Endothelial cell (in vitro differentiated cells): ENCODE measurements at regions not wholly inside any gene's neighbourhood (a gene's known extent, or its start where the extent isn't known, plus 50 kb on each side); places are given as distances from the start of the nearest gene placed in this dataset.

Experiments used
- DNase-seq: peaks from one replicate; pipeline ENCODE4 v3.0.0; 2021; ENCODE audit warnings: low spot score
- H3K27ac Mint-ChIP-seq: one replicate; pipeline ENCODE4 v1.8.0; 2021; ENCODE audit warnings: mixed read lengths, inconsistent platforms; ENCODE audit not compliant: unreplicated experiment
- H3K27me3 Mint-ChIP-seq: one replicate; pipeline ENCODE4 v1.8.0; 2021; ENCODE audit warnings: mild to moderate bottlenecking, moderate library complexity, mixed read lengths, inconsistent platforms; ENCODE audit not compliant: unreplicated experiment
- H3K36me3 Mint-ChIP-seq: one replicate; pipeline ENCODE4 v1.8.0; 2021; ENCODE audit warnings: mild to moderate bottlenecking, low read depth, mixed read lengths, inconsistent platforms; ENCODE audit not compliant: unreplicated experiment
- H3K4me1 Mint-ChIP-seq: one replicate; pipeline ENCODE4 v1.8.0; 2021; ENCODE audit warnings: mild to moderate bottlenecking, mixed read lengths, inconsistent platforms; ENCODE audit not compliant: unreplicated experiment
- H3K4me3 Mint-ChIP-seq: one replicate; pipeline ENCODE4 v1.8.0; 2021; ENCODE audit warnings: mild to moderate bottlenecking, mixed read lengths, inconsistent platforms; ENCODE audit not compliant: unreplicated experiment
- H3K9me3 Mint-ChIP-seq: one replicate; pipeline ENCODE4 v1.8.0; 2021; ENCODE audit warnings: mixed read lengths, inconsistent platforms; ENCODE audit not compliant: unreplicated experiment
- TF ChIP-seq, protein P1 (sequence below): fragments of 200-600 bp; sonication (generic); IDR thresholded peaks from one replicate; pipeline ENCODE4 v1.5.0; 2021; ENCODE audit warnings: antibody characterized with exemption; ENCODE audit not compliant: unreplicated experiment

GRCh38 chr14:29451941-29452340 lies 475.7 kb downstream of the PRKD1 start:
- no peaks in the 10 kb centered on the region for H3K27me3 Mint-ChIP-seq
- H3K27ac Mint-ChIP-seq, result no peak overlapping the region
- no peaks in the 10 kb centered on the region for H3K4me1 Mint-ChIP-seq
- TF ChIP-seq, protein P1, sequence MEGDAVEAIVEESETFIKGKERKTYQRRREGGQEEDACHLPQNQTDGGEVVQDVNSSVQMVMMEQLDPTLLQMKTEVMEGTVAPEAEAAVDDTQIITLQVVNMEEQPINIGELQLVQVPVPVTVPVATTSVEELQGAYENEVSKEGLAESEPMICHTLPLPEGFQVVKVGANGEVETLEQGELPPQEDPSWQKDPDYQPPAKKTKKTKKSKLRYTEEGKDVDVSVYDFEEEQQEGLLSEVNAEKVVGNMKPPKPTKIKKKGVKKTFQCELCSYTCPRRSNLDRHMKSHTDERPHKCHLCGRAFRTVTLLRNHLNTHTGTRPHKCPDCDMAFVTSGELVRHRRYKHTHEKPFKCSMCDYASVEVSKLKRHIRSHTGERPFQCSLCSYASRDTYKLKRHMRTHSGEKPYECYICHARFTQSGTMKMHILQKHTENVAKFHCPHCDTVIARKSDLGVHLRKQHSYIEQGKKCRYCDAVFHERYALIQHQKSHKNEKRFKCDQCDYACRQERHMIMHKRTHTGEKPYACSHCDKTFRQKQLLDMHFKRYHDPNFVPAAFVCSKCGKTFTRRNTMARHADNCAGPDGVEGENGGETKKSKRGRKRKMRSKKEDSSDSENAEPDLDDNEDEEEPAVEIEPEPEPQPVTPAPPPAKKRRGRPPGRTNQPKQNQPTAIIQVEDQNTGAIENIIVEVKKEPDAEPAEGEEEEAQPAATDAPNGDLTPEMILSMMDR, result no peak
- H3K36me3 Mint-ChIP-seq, result no peaks in the 10 kb centered on the region
- no peak overlapping the region for H3K4me3 Mint-ChIP-seq
- H3K9me3 Mint-ChIP-seq, result no peaks in the 10 kb centered on the region
- no peak for DNase-seq

GRCh38 chr14:29453045-29453444 lies 474.6 kb downstream of the PRKD1 start:
- TF ChIP-seq, protein P1, result no peak
- no peaks in the 10 kb centered on the region for H3K27me3 Mint-ChIP-seq
- H3K36me3 Mint-ChIP-seq, result no peaks in the 10 kb centered on the region
- H3K27ac Mint-ChIP-seq, result no peak overlapping the region
- no peaks in the 10 kb centered on the region for H3K9me3 Mint-ChIP-seq
- no peaks in the 10 kb centered on the region for H3K4me1 Mint-ChIP-seq
- no peak for DNase-seq
- no peak overlapping the region for H3K4me3 Mint-ChIP-seq

DNA sequence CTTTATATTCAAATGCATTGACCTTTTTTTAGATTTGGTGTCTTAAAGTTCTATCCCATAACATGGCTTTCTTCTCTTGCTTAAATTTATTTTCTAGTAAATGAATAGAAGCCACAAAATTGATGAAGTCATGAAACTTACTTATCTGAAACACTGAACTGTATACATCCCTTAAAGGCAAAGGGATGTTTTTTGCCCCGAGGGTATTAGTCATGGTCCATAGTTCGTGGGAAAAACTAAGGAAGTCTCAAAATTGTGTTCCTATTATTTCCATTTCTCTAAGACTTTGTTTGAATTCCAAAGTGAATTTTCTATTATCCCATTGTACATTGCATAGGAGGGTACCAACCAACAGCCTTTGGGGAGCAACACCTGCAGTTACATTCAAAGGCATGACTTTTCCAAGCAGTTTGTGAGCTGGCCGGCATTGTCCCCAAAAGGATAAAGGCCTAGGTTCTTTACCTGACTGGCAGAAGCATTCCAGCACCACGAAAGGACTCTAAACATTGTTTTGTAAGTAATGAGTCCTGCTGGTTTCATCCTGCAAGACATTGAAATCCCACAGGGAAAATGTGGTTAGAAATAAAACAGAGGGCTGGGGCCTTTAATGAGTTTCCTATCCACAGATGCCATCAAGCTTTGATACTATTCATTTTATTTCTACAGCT lies 473.5 kb downstream of the PRKD1 start:
- Mint-ChIP-seq H3K36me3 (no peaks in the 10 kb centered on the region), H3K27ac (no peak overlapping the region), H3K9me3 (no peaks in the 10 kb centered on the region), H3K4me3 (no peak overlapping the region), H3K4me1 (no peaks in the 10 kb centered on the region), H3K27me3 (no peaks in the 10 kb centered on the region)
- TF ChIP-seq, protein P1, result no peak
- no peak for DNase-seq

GRCh38 chr14:29458547-29458946 lies 469.1 kb downstream of the PRKD1 start:
- Mint-ChIP-seq H3K27ac (no peak overlapping the region), H3K27me3 (peaks cover 1% of the 10 kb centered on the region), H3K9me3 (no peaks in the 10 kb centered on the region), H3K4me1 (no peaks in the 10 kb centered on the region), H3K36me3 (no peaks in the 10 kb centered on the region), H3K4me3 (no peak overlapping the region)
- TF ChIP-seq, protein P1, result no peak
- DNase-seq, result no peak

DNA sequence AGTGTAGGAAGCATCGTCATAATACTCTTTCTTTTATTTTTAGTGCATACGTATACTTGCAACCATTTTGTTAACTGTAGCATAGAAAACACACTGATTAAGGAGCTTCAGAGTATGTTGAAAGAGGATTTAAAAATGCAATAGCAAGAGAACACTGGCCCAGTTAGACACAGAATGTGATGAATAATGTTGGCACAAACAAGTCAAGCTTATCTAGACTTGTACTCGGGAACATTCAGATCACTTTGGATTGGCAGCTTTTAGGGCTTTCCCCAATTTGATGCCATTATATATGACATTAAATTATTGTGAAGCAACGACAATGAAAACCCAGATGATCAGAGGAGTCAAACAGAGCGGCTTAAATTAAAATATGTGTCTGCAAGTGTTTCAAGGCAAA lies 468.1 kb downstream of the PRKD1 start:
- Mint-ChIP-seq H3K4me3 (no peak overlapping the region), H3K9me3 (no peaks in the 10 kb centered on the region), H3K36me3 (no peaks in the 10 kb centered on the region), H3K27ac (no peak overlapping the region), H3K4me1 (no peaks in the 10 kb centered on the region), H3K27me3 (peaks cover 1% of the 10 kb centered on the region)
- no peak for DNase-seq
- TF ChIP-seq, protein P1, result no peak
